Activated T-helper 1 cell treated with anti-CD3 and anti-CD28 coated beads, Interleukin-12 subunit alpha, Interleukin-12 subunit beta, Interleukin-2, Interleukin-4 antibody, amounts not matched to agents 30 ng/mL and 10 ng/mL and 1 ng/mL, durations not matched to agents 14 hours and 24 hours and 36 hours (primary cell): ENCODE measurements at regions not wholly inside any gene's neighbourhood (a gene's known extent, or its start where the extent isn't known, plus 50 kb on each side); places are given as distances from the start of the nearest gene placed in this dataset.

Experiments
- DNase-seq: peaks from one replicate; pipeline ENCODE4 v3.0.0; 2021; ENCODE audit warnings: low spot score
- H3K27ac Mint-ChIP-seq: one replicate; pipeline ENCODE4 v1.8.0; 2021; ENCODE audit warnings: mild to moderate bottlenecking, mixed read lengths
- H3K27me3 Mint-ChIP-seq: one replicate; pipeline ENCODE4 v1.8.0; 2022; ENCODE audit warnings: mild to moderate bottlenecking, moderate library complexity, mixed read lengths; ENCODE audit not compliant: insufficient read depth
- H3K36me3 Mint-ChIP-seq: one replicate; pipeline ENCODE4 v1.8.0; 2021; ENCODE audit warnings: low read depth, mixed read lengths
- H3K4me1 Mint-ChIP-seq: one replicate; pipeline ENCODE4 v1.8.0; 2021; ENCODE audit warnings: low read depth, mixed read lengths
- H3K4me3 Mint-ChIP-seq: one replicate; pipeline ENCODE4 v1.8.0; 2021; ENCODE audit warnings: mild to moderate bottlenecking, moderate library complexity, mixed read lengths
- H3K9me3 Mint-ChIP-seq: one replicate; pipeline ENCODE4 v1.8.0; 2021; ENCODE audit warnings: mixed read lengths
- intact Hi-C: fragments of 100-400 bp; cut with micrococcal nuclease; formaldehyde crosslinking; loops from one replicate; pipeline ENCODE4 v1.15.1; 2024

DNA sequence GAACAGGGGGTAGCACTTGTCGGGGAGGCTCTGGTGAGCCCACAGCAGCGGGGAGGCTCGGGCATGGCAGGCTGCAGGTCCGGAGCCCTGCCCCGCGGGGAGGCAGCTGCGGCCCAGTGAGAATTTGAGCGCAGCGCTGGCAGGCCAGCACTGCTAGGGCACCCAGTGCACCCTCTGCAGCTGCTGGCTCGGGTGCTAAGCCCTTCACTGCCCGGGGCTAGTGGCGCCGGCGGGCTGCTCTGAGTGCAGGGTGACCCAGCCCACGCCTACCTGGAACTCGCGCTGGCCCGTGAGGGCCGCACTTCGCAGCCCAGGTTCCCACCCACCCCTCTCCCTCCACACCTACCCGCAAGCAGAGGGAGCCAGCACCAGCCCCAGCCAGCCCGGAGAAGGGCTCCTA, 151.0 kb downstream of the NXNL2 start:
- H3K4me1 Mint-ChIP-seq = no peaks in the 10 kb centered on the region

DNA sequence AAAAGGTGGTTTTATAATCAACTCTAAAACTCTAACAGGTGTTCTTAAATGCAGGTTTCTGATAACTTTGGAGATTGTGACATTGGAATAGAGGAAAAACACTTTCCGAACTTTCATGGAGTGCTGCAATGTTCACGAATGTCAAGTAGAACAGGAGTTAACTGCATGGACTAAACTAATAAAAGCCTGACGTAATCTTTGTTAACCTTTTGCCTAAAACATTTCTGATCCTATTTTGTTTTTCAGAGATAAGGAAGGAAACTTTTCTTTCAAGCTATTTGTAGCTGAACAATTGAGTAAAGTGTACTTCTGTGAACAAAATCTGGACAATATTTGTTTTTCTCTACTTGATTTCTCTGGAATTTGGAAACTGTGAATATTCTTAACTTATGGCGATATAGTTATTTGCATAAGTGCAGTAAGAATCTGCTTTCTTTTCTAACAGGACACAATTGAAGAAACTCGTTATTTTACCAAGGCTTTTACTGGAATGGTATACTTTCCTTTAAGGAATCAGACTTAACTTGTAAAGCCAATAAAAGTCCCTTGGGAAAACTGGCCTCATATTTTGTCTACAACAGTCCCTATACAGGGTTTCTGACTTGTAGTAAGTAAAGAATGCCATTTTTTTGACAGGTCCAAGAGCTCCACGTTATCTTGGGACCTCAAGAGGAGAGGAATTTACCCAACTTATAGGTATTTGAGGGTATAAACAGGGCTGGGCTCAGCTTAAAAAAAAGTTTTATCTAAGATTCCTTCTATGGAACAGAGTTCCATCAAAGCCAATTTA, 154.7 kb downstream of the NXNL2 start:
- Mint-ChIP-seq H3K36me3 (no peaks in the 10 kb centered on the region), H3K27me3 (no peaks in the 10 kb centered on the region), H3K27ac (no peak overlapping the region), H3K4me3 (no peak overlapping the region), H3K4me1 (no peaks in the 10 kb centered on the region), H3K9me3 (no peaks in the 10 kb centered on the region)
- intact Hi-C loops = no loop called here
- no peak for DNase-seq

More for the DNA sequence above, 151.0 kb downstream of the NXNL2 start:
- no peak for DNase-seq
- Mint-ChIP-seq H3K27me3 (no peaks in the 10 kb centered on the region), H3K27ac (no peak overlapping the region), H3K4me3 (no peak overlapping the region), H3K36me3 (no peaks in the 10 kb centered on the region), H3K9me3 (no peaks in the 10 kb centered on the region)
- intact Hi-C loops = no loop called here

DNA sequence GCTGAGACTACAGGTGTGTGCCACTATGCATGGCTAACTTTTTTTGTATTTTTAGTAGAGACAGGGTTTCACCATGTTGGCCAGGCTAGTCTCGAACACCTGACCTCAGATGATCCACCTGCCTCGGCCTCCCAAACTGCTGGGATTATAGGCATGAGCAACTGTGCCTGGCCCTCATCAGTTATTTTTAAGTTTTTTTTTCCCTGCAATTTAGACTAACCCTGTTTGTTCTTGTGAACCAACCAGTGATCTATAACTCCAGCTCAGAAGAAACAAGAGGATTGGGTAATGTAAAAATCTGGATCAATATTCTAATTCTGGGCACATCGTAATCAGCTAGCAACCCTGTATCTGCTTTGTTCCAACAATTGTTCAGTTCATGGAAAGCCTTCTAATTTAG, 155.7 kb downstream of the NXNL2 start:
- Mint-ChIP-seq H3K9me3 (no peaks in the 10 kb centered on the region), H3K4me1 (no peaks in the 10 kb centered on the region), H3K36me3 (no peaks in the 10 kb centered on the region), H3K27ac (no peak overlapping the region), H3K27me3 (no peaks in the 10 kb centered on the region), H3K4me3 (no peak overlapping the region)
- intact Hi-C loops = no loop called here
- DNase-seq = no peak

DNA sequence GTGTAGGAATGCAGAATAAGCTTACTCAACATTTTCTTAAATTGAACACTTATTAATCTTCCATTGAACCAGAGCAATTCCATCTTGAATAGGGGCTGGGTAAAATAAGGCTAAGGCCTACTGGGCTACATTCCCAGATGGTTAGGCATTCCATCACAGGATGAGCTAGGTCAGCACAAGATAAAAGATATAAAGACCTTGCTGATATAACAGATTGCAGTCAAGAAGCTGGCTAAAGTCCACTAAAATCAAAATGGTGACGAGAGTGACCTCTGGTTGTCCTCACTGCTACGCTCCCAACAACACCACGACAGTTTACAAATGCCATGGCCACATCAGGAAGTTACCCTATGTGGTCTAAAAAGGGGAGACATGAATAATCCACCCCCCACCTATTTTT, 156.1 kb downstream of the NXNL2 start:
- H3K36me3 Mint-ChIP-seq = no peaks in the 10 kb centered on the region
- no peak overlapping the region for H3K27ac Mint-ChIP-seq
- no peaks in the 10 kb centered on the region for H3K4me1 Mint-ChIP-seq
- no peak for DNase-seq
- H3K27me3 Mint-ChIP-seq = no peaks in the 10 kb centered on the region
- H3K4me3 Mint-ChIP-seq = no peak overlapping the region
- intact Hi-C loops = no loop called here
- H3K9me3 Mint-ChIP-seq = no peaks in the 10 kb centered on the region

DNA sequence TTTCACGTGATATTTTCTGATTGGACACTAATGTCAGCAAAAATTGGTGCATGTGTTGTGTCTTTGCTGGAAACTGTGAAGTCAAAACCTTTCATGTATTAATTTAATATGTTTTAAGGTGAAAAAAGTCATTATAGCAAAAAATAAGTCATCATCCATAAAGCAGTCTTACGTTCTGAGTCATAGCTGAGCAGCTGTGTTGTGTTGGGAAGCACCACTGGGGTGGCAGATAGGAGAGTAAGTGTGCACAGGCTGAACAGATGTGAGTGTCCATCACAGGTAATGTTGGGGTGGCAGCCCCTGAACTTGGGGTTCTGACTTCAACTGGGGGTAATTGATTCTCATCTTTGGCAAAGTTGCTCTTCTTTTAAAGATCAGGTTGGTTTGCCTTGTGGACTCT, 156.8 kb downstream of the NXNL2 start:
- H3K27me3 Mint-ChIP-seq = no peaks in the 10 kb centered on the region
- no peaks in the 10 kb centered on the region for H3K36me3 Mint-ChIP-seq
- no peaks in the 10 kb centered on the region for H3K4me1 Mint-ChIP-seq
- H3K9me3 Mint-ChIP-seq = no peaks in the 10 kb centered on the region
- no peak overlapping the region for H3K4me3 Mint-ChIP-seq
- intact Hi-C loops = no loop called here
- no peak for DNase-seq
- no peak overlapping the region for H3K27ac Mint-ChIP-seq

DNA sequence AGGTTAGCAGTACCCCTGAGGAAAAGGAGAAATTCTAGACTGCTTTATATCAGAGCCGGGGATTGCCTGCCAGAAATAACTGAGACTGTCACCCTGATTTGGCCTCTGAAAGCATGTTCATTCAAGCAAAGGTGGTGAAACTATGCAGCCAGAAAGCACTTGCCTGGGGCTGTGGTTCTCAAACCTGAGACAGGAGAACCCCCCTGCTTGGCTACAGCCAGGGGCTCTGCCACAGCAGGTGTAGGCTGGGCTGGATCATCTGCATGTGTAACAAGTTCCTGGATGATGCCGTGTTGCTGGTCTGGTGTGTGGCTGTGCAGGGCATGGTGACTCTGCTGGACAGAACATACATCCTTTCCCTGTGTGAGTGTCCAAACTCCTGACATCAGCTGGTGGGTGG, 157.8 kb downstream of the NXNL2 start:
- H3K36me3 Mint-ChIP-seq = no peaks in the 10 kb centered on the region
- no peak overlapping the region for H3K27ac Mint-ChIP-seq
- no peak for DNase-seq
- no peak overlapping the region for H3K4me3 Mint-ChIP-seq
- no peaks in the 10 kb centered on the region for H3K4me1 Mint-ChIP-seq
- no peaks in the 10 kb centered on the region for H3K9me3 Mint-ChIP-seq
- intact Hi-C loops = no loop called here
- H3K27me3 Mint-ChIP-seq = no peaks in the 10 kb centered on the region

DNA sequence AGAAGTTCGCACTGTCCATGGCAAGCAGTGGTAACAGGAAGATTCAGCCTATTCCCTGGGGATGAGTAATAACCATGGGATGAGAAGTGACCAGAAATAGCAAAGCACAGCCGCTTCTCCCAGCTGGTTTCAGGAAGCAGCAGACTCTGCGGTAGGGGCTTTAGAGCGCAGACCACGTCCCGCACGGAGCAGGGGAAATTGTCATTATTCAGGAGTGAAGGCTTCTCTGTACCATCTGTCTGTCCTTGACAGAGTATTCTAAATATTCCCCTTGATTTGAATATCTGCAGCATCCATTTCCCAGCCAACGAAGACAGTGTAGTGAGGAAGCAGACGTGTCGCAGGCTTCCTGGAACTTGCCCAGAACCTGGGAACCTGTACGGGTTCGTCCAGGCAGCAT, 159.6 kb downstream of the NXNL2 start:
- H3K27me3 Mint-ChIP-seq = no peaks in the 10 kb centered on the region
- no peak overlapping the region for H3K27ac Mint-ChIP-seq
- no peak for DNase-seq
- no peaks in the 10 kb centered on the region for H3K9me3 Mint-ChIP-seq
- H3K4me1 Mint-ChIP-seq = no peaks in the 10 kb centered on the region
- no peaks in the 10 kb centered on the region for H3K36me3 Mint-ChIP-seq
- H3K4me3 Mint-ChIP-seq = no peak overlapping the region
- intact Hi-C loops = no loop called here

DNA sequence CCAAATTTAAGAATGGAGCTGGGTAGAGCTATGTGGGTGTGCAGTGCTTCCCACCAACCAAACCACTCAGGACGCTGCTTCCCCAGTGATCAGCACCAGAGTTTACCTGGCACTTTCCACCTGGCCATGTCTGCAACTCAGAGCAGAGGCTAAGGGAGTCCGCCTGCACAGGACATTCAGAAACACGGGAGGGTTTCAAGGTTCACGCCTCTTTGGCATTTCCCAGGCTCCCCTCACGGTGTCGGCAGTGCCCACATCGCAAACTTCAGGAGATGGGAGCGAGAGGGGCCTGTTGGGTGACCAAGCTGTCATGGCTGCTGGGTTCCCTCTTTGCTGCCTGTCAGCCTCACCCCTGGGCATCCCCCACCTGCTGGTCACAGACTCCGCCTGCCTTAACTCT, 161.5 kb downstream of the NXNL2 start:
- no peaks in the 10 kb centered on the region for H3K4me1 Mint-ChIP-seq
- no peaks in the 10 kb centered on the region for H3K9me3 Mint-ChIP-seq
- no peak overlapping the region for H3K4me3 Mint-ChIP-seq
- no peak overlapping the region for H3K27ac Mint-ChIP-seq
- H3K27me3 Mint-ChIP-seq = no peaks in the 10 kb centered on the region
- DNase-seq = no peak
- no peaks in the 10 kb centered on the region for H3K36me3 Mint-ChIP-seq
- intact Hi-C loops = no loop called here

DNA sequence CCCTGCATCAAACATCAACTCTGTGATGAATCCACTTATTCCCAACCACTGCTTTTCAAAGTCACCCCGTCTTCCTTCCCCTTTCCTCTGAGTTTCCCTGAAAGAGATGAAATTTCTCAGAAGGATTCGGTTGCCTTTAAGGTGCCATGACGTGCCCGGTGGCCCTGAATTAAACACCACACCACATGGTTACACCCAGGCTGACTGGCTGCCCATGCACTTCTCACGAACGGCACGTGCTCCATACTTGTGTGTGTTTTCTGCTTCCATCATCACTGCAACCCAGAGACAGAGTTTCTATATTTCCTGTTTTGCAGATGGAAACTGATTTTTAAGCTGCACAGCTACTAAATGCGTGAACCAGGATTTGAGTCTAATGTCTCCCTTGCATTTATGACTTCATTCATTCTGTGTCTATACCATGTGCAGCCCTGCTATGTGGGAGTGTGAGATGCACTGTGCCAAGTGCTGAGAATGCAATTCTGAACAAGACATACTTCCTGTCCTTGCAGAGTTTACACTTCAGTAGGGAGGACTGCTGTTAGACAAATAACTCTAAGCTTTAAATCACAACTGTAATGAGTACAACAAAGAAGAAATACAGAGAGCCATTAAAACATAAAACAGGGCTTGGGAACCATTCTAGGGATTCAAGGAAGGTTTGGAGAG, 162.9 kb downstream of the NXNL2 start:
- no peak overlapping the region for H3K27ac Mint-ChIP-seq
- H3K4me1 Mint-ChIP-seq = no peaks in the 10 kb centered on the region
- no peaks in the 10 kb centered on the region for H3K9me3 Mint-ChIP-seq
- DNase-seq = no peak
- no peak overlapping the region for H3K4me3 Mint-ChIP-seq
- H3K27me3 Mint-ChIP-seq = no peaks in the 10 kb centered on the region
- intact Hi-C loops = no loop called here
- no peaks in the 10 kb centered on the region for H3K36me3 Mint-ChIP-seq

DNA sequence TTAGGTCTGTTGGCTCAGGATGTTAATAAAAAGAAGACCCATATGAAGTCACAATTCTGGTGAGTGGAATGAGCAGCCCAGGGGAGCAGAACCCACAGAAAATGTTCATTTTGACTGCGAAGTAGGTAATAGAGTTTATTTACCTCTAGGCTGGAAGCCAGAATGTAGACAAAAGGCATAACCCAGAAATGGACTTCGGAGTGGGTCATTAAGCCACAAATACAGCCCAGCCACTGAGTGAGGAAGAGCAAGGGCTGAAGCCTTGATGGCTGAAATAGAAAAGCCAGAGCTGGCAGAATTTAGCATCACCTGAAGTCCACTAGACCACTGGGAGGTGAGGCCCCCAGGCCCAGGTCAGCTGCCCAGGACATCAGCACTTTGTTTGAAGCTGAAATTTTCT, 168.0 kb downstream of the NXNL2 start:
- no peaks in the 10 kb centered on the region for H3K36me3 Mint-ChIP-seq
- H3K4me1 Mint-ChIP-seq = no peaks in the 10 kb centered on the region
- H3K4me3 Mint-ChIP-seq = no peak overlapping the region
- H3K27me3 Mint-ChIP-seq = no peaks in the 10 kb centered on the region
- DNase-seq = no peak
- intact Hi-C loops = no loop called here
- H3K27ac Mint-ChIP-seq = no peak overlapping the region
- no peaks in the 10 kb centered on the region for H3K9me3 Mint-ChIP-seq

DNA sequence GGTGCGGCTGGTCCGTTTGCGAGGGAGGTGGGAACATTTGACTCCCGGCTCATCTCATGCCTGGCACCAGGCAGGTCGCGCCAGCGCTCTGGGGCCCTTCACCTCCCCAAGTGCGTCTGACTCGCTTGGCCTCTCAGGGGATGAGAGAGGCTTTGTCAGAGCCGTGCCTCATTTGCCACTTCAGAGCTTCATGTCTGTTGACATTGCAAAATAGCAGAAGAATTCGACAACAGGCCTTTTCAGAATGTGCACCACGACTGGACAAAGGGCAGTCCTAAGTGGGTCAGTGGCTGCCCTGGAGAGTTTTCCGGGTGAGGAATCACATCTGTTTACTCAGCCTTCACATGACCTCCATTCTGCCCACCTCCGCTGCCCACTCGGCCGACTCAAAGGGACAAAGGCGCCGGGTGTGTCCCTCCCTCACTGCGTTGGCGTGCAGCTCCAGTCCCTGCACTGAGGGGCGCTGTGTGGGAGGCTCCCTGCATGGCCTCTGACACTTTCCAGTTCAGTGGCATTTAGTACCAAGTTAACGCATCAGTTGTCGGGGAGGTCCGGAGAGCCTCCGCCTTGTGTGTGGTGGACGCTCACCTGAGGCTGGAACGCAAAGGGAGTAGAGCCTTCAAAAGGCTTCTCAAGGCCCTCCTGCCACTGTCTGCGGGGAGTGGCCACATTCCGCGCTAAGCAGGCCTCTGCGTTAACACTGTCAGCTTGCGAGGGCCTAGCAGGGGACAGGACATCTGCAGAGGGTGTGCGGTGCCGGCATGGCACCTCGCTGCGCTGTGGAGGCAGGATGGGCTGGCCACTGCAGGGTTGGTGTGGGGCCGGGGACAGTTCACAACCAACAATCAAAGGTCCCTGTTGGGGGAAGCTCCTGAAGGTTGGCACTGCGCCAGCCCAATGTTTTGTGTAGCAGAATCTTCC, 171.5 kb downstream of the NXNL2 start:
- intact Hi-C loops = no loop called here
- Mint-ChIP-seq H3K27me3 (no peaks in the 10 kb centered on the region), H3K4me3 (no peak overlapping the region), H3K9me3 (no peaks in the 10 kb centered on the region), H3K36me3 (no peaks in the 10 kb centered on the region), H3K27ac (no peak overlapping the region), H3K4me1 (no peaks in the 10 kb centered on the region)
- no peak for DNase-seq

DNA sequence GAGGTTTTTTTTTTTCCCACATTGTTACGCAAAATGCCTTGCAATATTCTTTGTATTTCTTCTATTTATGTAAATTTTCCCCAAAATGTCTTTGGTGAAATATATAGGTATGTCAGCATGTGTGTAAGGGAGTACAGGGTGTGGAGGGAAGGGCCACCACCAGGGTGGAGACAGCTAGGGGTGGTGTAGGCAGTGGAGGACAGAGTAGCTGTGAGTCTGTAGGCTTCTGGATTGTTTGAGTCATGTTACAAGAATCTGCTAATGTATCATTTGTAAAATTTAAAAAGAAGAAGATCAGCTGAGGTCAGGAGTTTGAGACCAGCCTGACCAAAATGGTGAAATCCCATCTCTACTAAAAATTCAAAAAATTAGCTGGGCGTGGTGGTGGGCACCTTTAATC, 175.5 kb downstream of the NXNL2 start:
- Mint-ChIP-seq H3K27me3 (no peaks in the 10 kb centered on the region), H3K4me1 (no peaks in the 10 kb centered on the region), H3K27ac (no peak overlapping the region), H3K36me3 (no peaks in the 10 kb centered on the region), H3K9me3 (no peaks in the 10 kb centered on the region), H3K4me3 (no peak overlapping the region)
- intact Hi-C loops = no loop called here
- DNase-seq = no peak

DNA sequence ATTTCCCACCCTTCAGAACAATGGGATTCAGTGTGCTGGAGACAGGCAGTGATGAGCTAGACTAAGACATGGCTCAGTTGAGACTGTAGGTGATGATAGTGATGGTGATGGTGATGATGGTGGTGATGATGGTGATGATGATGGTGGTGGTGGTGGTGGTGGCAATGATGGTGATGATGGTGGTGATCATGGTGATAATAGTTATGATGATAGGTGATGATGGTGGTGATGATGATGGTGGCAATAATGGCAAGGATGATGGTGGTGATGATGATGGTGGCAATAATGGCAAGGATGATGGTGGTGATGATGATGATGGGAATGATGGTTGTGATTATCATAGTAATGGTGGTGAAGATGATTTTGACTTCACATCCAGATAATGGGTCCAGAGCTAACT, 176.7 kb downstream of the NXNL2 start:
- H3K36me3 Mint-ChIP-seq = no peaks in the 10 kb centered on the region
- intact Hi-C loops = no loop called here
- H3K4me1 Mint-ChIP-seq = no peaks in the 10 kb centered on the region
- DNase-seq = no peak
- no peaks in the 10 kb centered on the region for H3K9me3 Mint-ChIP-seq
- H3K27ac Mint-ChIP-seq = no peak overlapping the region
- no peak overlapping the region for H3K4me3 Mint-ChIP-seq
- no peaks in the 10 kb centered on the region for H3K27me3 Mint-ChIP-seq
